IMR-90 (cell line): ENCODE measurements at regions not wholly inside any gene's neighbourhood (a gene's known extent, or its start where the extent isn't known, plus 50 kb on each side); places are given as distances from the start of the nearest gene placed in this dataset.

Experiments used
- ATAC-seq: fragments of 200-7000 bp; cut with Tn5 transposase; 2 replicates; pipeline ENCODE4 v1.9.1; 2020; ENCODE audit warnings: low read depth, mild to moderate bottlenecking, moderate library complexity
- BruUV-seq: library from RNA; stranded (reverse); fragments of 400-500 nt; replicated peaks from 2 replicates; lab custom pipeline; 2021; lab: Mats Ljungman, UMichigan
- CTCF ChIA-PET: fragments of 300-600 bp; formaldehyde crosslinking; extraction: SDS; loops from one replicate; lab custom pipeline; 2021; ENCODE audit warnings: antibody characterized with exemption; lab: Yijun Ruan, JAX
- POLR2A ChIA-PET: fragments of 300-600 bp; sonication (Branson Sonifier 250); formaldehyde crosslinking; loops from one replicate; lab custom pipeline; 2022; ENCODE audit warnings: antibody characterized with exemption; ENCODE audit not compliant: unreplicated experiment; lab: Charles Lee
- DNase-seq: peaks from one replicate; pipeline ENCODE4 v3.0.0; 2013
- H2AFZ ChIP-seq: replicated peaks from 2 replicates; pipeline ENCODE3; 2013; ENCODE audit warnings: low read length, mild to moderate bottlenecking; ENCODE audit not compliant: poor library complexity
- H2AK5ac ChIP-seq: 2 replicates; pipeline ENCODE4 v1.6.1; 2013; ENCODE audit warnings: low read depth, low read length, inconsistent platforms
- H2AK9ac ChIP-seq: replicated peaks from 2 replicates; pipeline ENCODE3; 2013; ENCODE audit warnings: mild to moderate bottlenecking, low read depth, low read length, moderate library complexity; ENCODE audit not compliant: poor library complexity
- H2BK120ac ChIP-seq: 2 replicates; pipeline ENCODE4 v1.6.1; 2013; ENCODE audit warnings: low read depth, low read length, inconsistent platforms
- H2BK15ac ChIP-seq: 3 replicates; pipeline ENCODE4 v1.6.1; 2013; ENCODE audit warnings: low read depth, low read length, inconsistent platforms
- H2BK20ac ChIP-seq: 2 replicates; pipeline ENCODE4 v1.6.1; 2013; ENCODE audit warnings: low read depth, mild to moderate bottlenecking, inconsistent platforms, low read length, moderate library complexity
- H2BK5ac ChIP-seq: 2 replicates; pipeline ENCODE4 v1.6.1; 2013; ENCODE audit warnings: mild to moderate bottlenecking, low read depth, low read length, inconsistent platforms; ENCODE audit not compliant: poor library complexity, severe bottlenecking
- H3K14ac ChIP-seq: replicated peaks from 2 replicates; pipeline ENCODE4 v1.6.1; 2013; ENCODE audit warnings: low read depth, low read length, inconsistent platforms
- H3K18ac ChIP-seq: 2 replicates; pipeline ENCODE4 v1.6.1; 2013; ENCODE audit warnings: low read depth, low read length, control low read depth
- H3K23ac ChIP-seq: 2 replicates; pipeline ENCODE4 v1.6.1; 2013; ENCODE audit warnings: low read depth, low read length, inconsistent platforms
- H3K27ac ChIP-seq: 2 replicates; pipeline ENCODE4 v1.5.1; 2013; ENCODE audit warnings: mild to moderate bottlenecking, control low read depth, low read length; ENCODE audit not compliant: insufficient read depth
- H3K27me3 ChIP-seq: 2 replicates; pipeline ENCODE4 v1.6.1; 2013; ENCODE audit warnings: low read length; ENCODE audit not compliant: control insufficient read depth, insufficient read depth
- H3K36me3 ChIP-seq: 2 replicates; pipeline ENCODE4 v1.6.1; 2013; ENCODE audit warnings: low read length, mixed read lengths; ENCODE audit not compliant: control insufficient read depth, insufficient read depth
- H3K4ac ChIP-seq: 2 replicates; pipeline ENCODE4 v1.6.1; 2013; ENCODE audit warnings: low read depth, low read length, inconsistent platforms
- H3K4me1 ChIP-seq: 2 replicates; pipeline ENCODE4 v1.6.1; 2013; ENCODE audit warnings: low read length, mixed read lengths; ENCODE audit not compliant: control insufficient read depth, insufficient read depth
- H3K4me2 ChIP-seq: 2 replicates; pipeline ENCODE4 v1.6.1; 2013; ENCODE audit warnings: low read depth, mild to moderate bottlenecking, control low read depth, low read length, moderate library complexity
- H3K4me3 ChIP-seq: 2 replicates; pipeline ENCODE4 v1.5.1; 2013; ENCODE audit warnings: low read depth, mild to moderate bottlenecking, control low read depth, low read length, moderate library complexity; ENCODE audit not compliant: insufficient read depth
- H3K56ac ChIP-seq: 2 replicates; pipeline ENCODE4 v1.6.1; 2013; ENCODE audit warnings: low read length, inconsistent platforms; ENCODE audit not compliant: insufficient read depth; ENCODE audit errors: extremely low read depth
- H3K79me1 ChIP-seq, 2 experiments: 2 replicates each; pipeline ENCODE4 v1.6.1; 2013; ENCODE audit warnings: low read length in 2 of 2, inconsistent platforms in 1 of 2, low read depth in 1 of 2
- H3K9ac ChIP-seq: 2 replicates; pipeline ENCODE4 v1.6.1; 2013; ENCODE audit warnings: low read depth, low read length, control low read depth
- H3K9me1 ChIP-seq: 2 replicates; pipeline ENCODE4 v1.6.1; 2013; ENCODE audit warnings: low read length, inconsistent platforms; ENCODE audit not compliant: insufficient read depth
- H3K9me3 ChIP-seq: 2 replicates; pipeline ENCODE4 v1.6.1; 2013; ENCODE audit warnings: low read length; ENCODE audit not compliant: control insufficient read depth, insufficient read depth
- H4K20me1 ChIP-seq: 2 replicates; pipeline ENCODE4 v1.6.1; 2013; ENCODE audit warnings: low read length, inconsistent platforms; ENCODE audit not compliant: insufficient read depth
- H4K5ac ChIP-seq: 2 replicates; pipeline ENCODE4 v1.6.1; 2013; ENCODE audit warnings: mild to moderate bottlenecking, low read depth, low read length, control low read depth
- H4K8ac ChIP-seq, 2 experiments: 2 replicates each; pipeline ENCODE4 v1.6.1; 2013; ENCODE audit warnings: low read depth in 2 of 2, low read length in 2 of 2, control low read depth in 1 of 2, inconsistent platforms in 1 of 2
- H4K91ac ChIP-seq: 2 replicates; pipeline ENCODE4 v1.6.1; 2013; ENCODE audit warnings: low read depth, low read length, inconsistent platforms; ENCODE audit not compliant: insufficient read depth
- BHLHE40 ChIP-seq: fragments of 150-350 bp; IDR thresholded peaks from 2 replicates; pipeline ENCODE4 v1.6.1; 2016; ENCODE audit warnings: mild to moderate bottlenecking, low read depth, low read length
- CEBPB ChIP-seq: IDR thresholded peaks from 2 replicates; pipeline ENCODE4 v1.6.1; 2012; ENCODE audit warnings: low read depth, low read length, improper control_type of control experiment
- CHD1 ChIP-seq: IDR thresholded peaks from 2 replicates; pipeline ENCODE4 v1.6.1; 2012; ENCODE audit warnings: low read depth, low read length, improper control_type of control experiment
- MAFK ChIP-seq: IDR thresholded peaks from 2 replicates; pipeline ENCODE4 v1.6.1; 2012; ENCODE audit warnings: low read depth, low read length, improper control_type of control experiment
- MXI1 ChIP-seq: IDR thresholded peaks from 2 replicates; pipeline ENCODE4 v1.6.1; 2012; ENCODE audit warnings: low read depth, mild to moderate bottlenecking, low read length, moderate library complexity, borderline replicate concordance
- POLR2A ChIP-seq: IDR thresholded peaks from 2 replicates; pipeline ENCODE4 v1.6.1; 2012; ENCODE audit warnings: mild to moderate bottlenecking, low read depth, low read length
- RAD21 ChIP-seq: IDR thresholded peaks from 2 replicates; pipeline ENCODE4 v1.6.1; 2012; ENCODE audit warnings: low read length, improper control_type of control experiment
- RCOR1 ChIP-seq: IDR thresholded peaks from 2 replicates; pipeline ENCODE4 v1.6.1; 2012; ENCODE audit warnings: mild to moderate bottlenecking, low read length, improper control_type of control experiment; ENCODE audit not compliant: insufficient replicate concordance
- RFX5 ChIP-seq: IDR thresholded peaks from 2 replicates; pipeline ENCODE4 v1.8.0; 2012; ENCODE audit warnings: low read depth, mild to moderate bottlenecking, low read length, moderate library complexity
- SMC3 ChIP-seq: fragments of 150-350 bp; IDR thresholded peaks from 2 replicates; pipeline ENCODE4 v1.6.1; 2016; ENCODE audit warnings: low read depth, mild to moderate bottlenecking, antibody characterized with exemption, low read length, moderate library complexity
- WGBS, 2 experiments: methylation state at CpG; one replicate each; pipeline versions ENCODE4 v1.1.5 to v1.1.7; 2013; ENCODE audit warnings: missing lambda C conversion rate in 2 of 2; ENCODE audit not compliant: insufficient read length in 1 of 2; ENCODE audit errors: extremely low coverage in 2 of 2; 5-methylcytosine and 5-hydroxymethylcytosine counted together
- dilution Hi-C: fragments of 300-500 bp; cut with HindIII; formaldehyde crosslinking; loops from one replicate; pipeline ENCODE4 v1.14.3; 2018; ENCODE audit warnings: low sequenced_read_pairs; ENCODE audit not compliant: unreplicated experiment
- in situ Hi-C: fragments of 300-500 bp; cut with MboI; formaldehyde crosslinking; loops from 3 replicates; pipeline ENCODE4 v1.14.3; 2019; ENCODE audit warnings: low sequenced_read_pairs, inconsistent platforms, mixed read lengths
- intact Hi-C: fragments of 100-400 bp; cut with micrococcal nuclease; formaldehyde crosslinking; loops from 2 replicates; pipeline ENCODE4 v1.10.0; 2022
- TF ChIP-seq, protein P1 (sequence below): conservative IDR thresholded peaks from 2 replicates; pipeline ENCODE4 v1.5.1; 2012; ENCODE audit warnings: mild to moderate bottlenecking, low read depth, low read length, improper control_type of control experiment
- TF ChIP-seq, protein P2 (sequence below): fragments of 150-350 bp; IDR thresholded peaks from 2 replicates; pipeline ENCODE4 v1.6.1; 2017; ENCODE audit warnings: mild to moderate bottlenecking, antibody characterized with exemption, low read length, low read depth

DNA sequence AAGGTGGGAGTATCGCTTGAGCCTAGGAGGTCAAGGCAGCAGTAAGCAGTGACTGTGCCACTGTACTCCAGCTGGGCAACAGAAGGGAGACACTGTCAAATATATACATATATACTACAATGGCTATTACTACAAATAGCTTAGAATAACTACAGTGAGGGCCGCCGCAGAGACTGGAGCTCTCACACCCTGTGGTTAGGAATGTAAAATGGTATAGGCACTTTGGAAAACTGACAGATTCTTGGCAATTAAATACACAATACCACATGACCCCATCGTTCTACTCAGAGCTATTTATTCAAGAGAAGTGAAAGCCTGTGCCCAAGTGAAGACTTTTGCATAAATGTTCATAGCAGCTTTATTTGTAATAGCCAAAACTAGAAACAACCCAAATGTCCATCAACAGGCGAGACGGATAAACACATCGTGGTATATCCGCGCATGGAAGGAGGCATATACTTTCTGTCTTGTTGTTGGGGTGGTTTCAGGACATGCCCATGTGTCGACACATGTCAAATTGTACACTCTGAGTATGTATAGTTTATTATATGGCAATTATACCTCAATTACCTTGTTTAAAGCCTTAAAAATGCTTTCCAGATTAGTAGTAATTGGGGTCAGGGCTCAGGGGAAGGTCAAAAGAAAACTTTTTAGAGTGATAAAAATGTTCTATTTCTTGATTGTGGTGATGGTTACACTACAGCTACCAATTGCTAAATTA, 123.4 kb downstream of the RIPK4 start (continued):
- TF ChIP-seq POLR2A: no peak

DNA sequence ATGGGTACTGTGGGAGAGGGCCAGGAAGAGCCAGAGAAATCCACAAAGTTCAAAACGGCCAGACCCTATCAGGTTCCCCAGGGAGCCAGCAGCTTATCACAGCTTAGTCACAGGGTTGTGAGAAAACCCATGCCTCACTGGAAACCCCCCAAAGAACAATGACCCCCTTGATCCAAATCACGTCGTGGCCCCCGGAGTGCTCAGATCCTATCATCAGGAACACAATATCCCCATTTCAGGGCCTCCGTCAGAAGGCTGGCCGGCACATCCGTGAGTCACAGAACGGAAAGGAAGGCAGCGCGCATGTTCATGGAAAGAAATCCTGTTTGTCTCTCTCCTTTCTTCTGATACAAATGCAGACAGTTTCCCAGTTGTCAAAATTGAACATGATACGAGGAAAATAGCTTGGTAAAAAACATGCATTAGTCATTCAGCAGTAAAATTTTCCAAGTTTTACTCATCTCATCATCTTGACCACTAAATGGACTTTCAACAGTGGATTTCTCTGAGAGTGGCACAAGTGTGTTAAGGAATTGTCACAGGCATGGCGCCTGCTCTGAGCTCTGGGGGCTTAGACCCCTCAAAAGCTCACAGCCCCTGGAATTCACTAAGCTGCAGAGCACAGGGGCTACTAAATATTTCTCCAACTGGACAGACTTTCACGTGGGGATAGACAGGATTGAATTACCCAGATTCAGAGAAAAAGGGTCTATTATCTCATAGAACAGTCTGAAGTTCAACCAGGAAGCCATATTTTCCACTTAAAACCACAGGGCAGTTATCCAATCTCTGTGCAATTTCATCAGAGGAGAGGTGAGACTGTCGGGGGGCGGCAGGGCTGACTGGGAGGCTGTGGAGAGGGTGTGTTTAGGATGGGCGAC, 124.8 kb downstream of the RIPK4 start:
- peak; percentile 93 for ATAC-seq
- Histone ChIP-seq H3K36me3 (no peaks in the 10 kb centered on the region), H2BK5ac (peak overlapping the region; percentile 84), H4K8ac (peak overlapping the region; percentile 52 to 92), H3K79me1 (no peaks in the 10 kb centered on the region), H3K56ac (peak overlapping the region; percentile 78), H2BK120ac (peak overlapping the region; percentile 95), H3K18ac (peak overlapping the region; percentile 54), H3K9me3 (peaks cover 2% of the 10 kb centered on the region; the same call in 1 of the 2 replicates), H3K9me1 (peaks cover 15% of the 10 kb centered on the region), H3K4ac (peak overlapping the region; percentile 92), H3K14ac (peak overlapping the region; percentile 83), H3K4me1 (peaks cover 15% of the 10 kb centered on the region), H2AFZ (peak overlapping the region; percentile 93), H3K4me3 (no peak overlapping the region), H3K27me3 (no peaks in the 10 kb centered on the region), H2AK9ac (peak overlapping the region; percentile 87), H4K91ac (peak overlapping the region; percentile 84), H3K9ac (peak overlapping the region; percentile 31), H2AK5ac (peak overlapping the region; percentile 79; the same call in 1 of the 2 replicates), H2BK15ac (peak overlapping the region; percentile 87; the same call in 2 of the 3 replicates), H2BK20ac (peak overlapping the region; percentile 90), H3K23ac (peak overlapping the region; percentile 84), H3K27ac (peak overlapping the region; percentile 73), H4K20me1 (no peaks in the 10 kb centered on the region), H3K4me2 (peak overlapping the region; percentile 66), H4K5ac (peak overlapping the region; percentile 86)
- 2% methylated on average over 5 of the region's 16 CpGs; no CpG with 5 or more reads in 1 of the 2 experiments for WGBS, 2 experiments
- POLR2A ChIA-PET: no interaction called here
- intact Hi-C loops (loop anchor here (1.0 kb wide), 1 partner anchor 120 kb away; no protein-coding TSS in a partner anchor), in situ Hi-C loops (no loop called here), dilution Hi-C loops (no loop called here)
- CTCF ChIA-PET: interaction anchor here (0.8 kb wide), 1 partner anchor 9 kb away, joined by 3 read pairs; no protein-coding TSS in a partner anchor
- BruUV-seq: no TSS peak
- peak; percentile 94 for DNase-seq
- 0 out of 2 replicates have a peak, but pooled peaks have one; percentile 12 for TF ChIP-seq CEBPB
- no peak for TF ChIP-seq RCOR1
- no peak for TF ChIP-seq RAD21
- TF ChIP-seq MAFK: peak; percentile 1; the same call in 1 of the 2 replicates
- no peak for TF ChIP-seq SMC3
- TF ChIP-seq MXI1: no peak
- TF ChIP-seq RFX5: no peak
- TF ChIP-seq, protein P1, sequence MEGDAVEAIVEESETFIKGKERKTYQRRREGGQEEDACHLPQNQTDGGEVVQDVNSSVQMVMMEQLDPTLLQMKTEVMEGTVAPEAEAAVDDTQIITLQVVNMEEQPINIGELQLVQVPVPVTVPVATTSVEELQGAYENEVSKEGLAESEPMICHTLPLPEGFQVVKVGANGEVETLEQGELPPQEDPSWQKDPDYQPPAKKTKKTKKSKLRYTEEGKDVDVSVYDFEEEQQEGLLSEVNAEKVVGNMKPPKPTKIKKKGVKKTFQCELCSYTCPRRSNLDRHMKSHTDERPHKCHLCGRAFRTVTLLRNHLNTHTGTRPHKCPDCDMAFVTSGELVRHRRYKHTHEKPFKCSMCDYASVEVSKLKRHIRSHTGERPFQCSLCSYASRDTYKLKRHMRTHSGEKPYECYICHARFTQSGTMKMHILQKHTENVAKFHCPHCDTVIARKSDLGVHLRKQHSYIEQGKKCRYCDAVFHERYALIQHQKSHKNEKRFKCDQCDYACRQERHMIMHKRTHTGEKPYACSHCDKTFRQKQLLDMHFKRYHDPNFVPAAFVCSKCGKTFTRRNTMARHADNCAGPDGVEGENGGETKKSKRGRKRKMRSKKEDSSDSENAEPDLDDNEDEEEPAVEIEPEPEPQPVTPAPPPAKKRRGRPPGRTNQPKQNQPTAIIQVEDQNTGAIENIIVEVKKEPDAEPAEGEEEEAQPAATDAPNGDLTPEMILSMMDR: no peak
- TF ChIP-seq BHLHE40: no peak
- TF ChIP-seq, protein P2, sequence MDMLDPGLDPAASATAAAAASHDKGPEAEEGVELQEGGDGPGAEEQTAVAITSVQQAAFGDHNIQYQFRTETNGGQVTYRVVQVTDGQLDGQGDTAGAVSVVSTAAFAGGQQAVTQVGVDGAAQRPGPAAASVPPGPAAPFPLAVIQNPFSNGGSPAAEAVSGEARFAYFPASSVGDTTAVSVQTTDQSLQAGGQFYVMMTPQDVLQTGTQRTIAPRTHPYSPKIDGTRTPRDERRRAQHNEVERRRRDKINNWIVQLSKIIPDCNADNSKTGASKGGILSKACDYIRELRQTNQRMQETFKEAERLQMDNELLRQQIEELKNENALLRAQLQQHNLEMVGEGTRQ: no peak
- TF ChIP-seq POLR2A: no peak
- TF ChIP-seq CHD1: no peak
